NT2/D1 (cell line): ENCODE measurements at regions not wholly inside any gene's neighbourhood (a gene's known extent, or its start where the extent isn't known, plus 50 kb on each side); places are given as distances from the start of the nearest gene placed in this dataset.

Experiments used
- DNase-seq: peaks from one replicate; pipeline ENCODE4 v3.0.0-alpha.2; 2011; ENCODE audit warnings: low read depth, low spot score
- H3K27me3 ChIP-seq: 2 replicates; pipeline ENCODE4 v1.6.0; 2011; ENCODE audit warnings: mild to moderate bottlenecking; ENCODE audit not compliant: insufficient read length, insufficient read depth
- H3K36me3 ChIP-seq: 2 replicates; pipeline ENCODE4 v1.6.1; 2011; ENCODE audit warnings: mild to moderate bottlenecking, low read length, mixed read lengths; ENCODE audit not compliant: insufficient read depth, insufficient read length
- H3K4me1 ChIP-seq: 2 replicates; pipeline ENCODE4 v1.5.1; 2011; ENCODE audit not compliant: insufficient read depth, insufficient read length
- H3K4me3 ChIP-seq: 2 replicates; pipeline ENCODE4 v1.5.1; 2011; ENCODE audit warnings: low read depth; ENCODE audit not compliant: insufficient read length
- H3K9ac ChIP-seq: 2 replicates; pipeline ENCODE4 v1.6.0; 2011; ENCODE audit warnings: low read depth; ENCODE audit not compliant: insufficient read length
- H3K9me3 ChIP-seq: 2 replicates; pipeline ENCODE4 v1.5.1; 2011; ENCODE audit warnings: mild to moderate bottlenecking, low read length; ENCODE audit not compliant: insufficient read depth
- SUZ12 ChIP-seq: IDR thresholded peaks from 2 replicates; pipeline ENCODE4 v1.6.1; 2011; ENCODE audit not compliant: insufficient read length, insufficient read depth; ENCODE audit errors: extremely low read depth
- YY1 ChIP-seq: IDR thresholded peaks from 2 replicates; pipeline ENCODE4 v1.6.1; 2011; ENCODE audit not compliant: insufficient read length, insufficient read depth
- ZNF274 ChIP-seq: IDR thresholded peaks from 2 replicates; pipeline ENCODE4 v1.6.1; 2011; ENCODE audit warnings: mild to moderate bottlenecking, low read depth, low read length

DNA sequence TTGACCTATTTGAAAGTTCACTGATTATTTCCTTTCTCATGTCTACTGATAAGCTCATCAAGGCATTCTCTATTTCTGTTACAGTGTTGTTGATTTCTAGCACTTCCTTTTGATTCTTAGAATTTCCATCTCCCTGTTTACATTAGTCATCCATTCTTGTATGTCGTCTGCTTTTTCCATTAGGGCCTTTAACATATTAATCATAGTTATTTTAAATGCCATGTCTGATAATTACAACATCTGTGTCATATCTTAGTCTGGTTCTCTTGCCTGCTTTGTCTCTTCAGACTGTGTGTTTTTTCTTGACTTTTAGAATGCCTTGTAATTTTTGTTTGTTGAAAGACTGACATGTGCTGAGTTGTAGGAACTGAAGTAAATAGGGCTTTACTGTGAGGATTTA is 602.1 kb downstream of the SOX6 start:
- Histone ChIP-seq H3K4me3 (no peak overlapping the region), H3K27me3 (no peaks in the 10 kb centered on the region), H3K4me1 (no peaks in the 10 kb centered on the region), H3K9me3 (no peaks in the 10 kb centered on the region), H3K36me3 (no peaks in the 10 kb centered on the region), H3K9ac (no peak overlapping the region)
- no peak for TF ChIP-seq YY1
- no peak for TF ChIP-seq SUZ12
- TF ChIP-seq ZNF274, result no peak
- no peak for DNase-seq

DNA sequence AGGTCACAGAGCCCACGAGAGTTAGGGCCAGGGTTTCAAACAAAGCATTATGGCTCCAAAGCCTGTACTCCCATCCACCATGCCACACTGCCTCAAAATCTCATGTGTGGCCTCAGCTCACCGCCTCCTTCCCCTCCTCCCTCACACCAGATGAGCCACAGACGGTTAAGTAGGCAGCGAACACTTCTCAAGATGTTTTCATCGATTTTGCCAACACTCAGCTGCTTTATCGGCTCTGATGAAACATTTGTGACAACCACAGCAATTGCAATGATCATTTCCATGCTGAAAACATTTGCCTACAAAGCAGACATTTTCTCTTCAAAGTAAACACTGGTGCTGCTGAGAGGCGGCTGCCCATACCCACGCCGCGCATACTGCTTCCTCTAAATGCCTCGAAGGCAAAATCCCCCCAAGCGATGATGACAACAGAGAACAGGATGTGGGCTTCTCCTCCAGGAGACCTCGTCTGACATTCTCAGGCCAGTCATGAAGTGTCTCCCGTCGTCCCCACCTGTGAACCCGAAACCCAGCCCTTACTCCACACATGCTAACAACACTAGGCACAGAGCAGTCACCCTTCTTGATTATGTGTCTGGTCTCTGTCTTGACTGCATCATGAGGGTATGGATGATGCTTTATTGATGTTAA is 599.2 kb downstream of the SOX6 start:
- no peaks in the 10 kb centered on the region for H3K27me3 ChIP-seq
- H3K4me3 ChIP-seq, result no peak overlapping the region
- H3K36me3 ChIP-seq, result no peaks in the 10 kb centered on the region
- H3K4me1 ChIP-seq, result no peaks in the 10 kb centered on the region
- TF ChIP-seq SUZ12 (no peak), ZNF274 (no peak), YY1 (no peak)
- H3K9ac ChIP-seq, result no peak overlapping the region
- H3K9me3 ChIP-seq, result no peaks in the 10 kb centered on the region
- no peak for DNase-seq

DNA sequence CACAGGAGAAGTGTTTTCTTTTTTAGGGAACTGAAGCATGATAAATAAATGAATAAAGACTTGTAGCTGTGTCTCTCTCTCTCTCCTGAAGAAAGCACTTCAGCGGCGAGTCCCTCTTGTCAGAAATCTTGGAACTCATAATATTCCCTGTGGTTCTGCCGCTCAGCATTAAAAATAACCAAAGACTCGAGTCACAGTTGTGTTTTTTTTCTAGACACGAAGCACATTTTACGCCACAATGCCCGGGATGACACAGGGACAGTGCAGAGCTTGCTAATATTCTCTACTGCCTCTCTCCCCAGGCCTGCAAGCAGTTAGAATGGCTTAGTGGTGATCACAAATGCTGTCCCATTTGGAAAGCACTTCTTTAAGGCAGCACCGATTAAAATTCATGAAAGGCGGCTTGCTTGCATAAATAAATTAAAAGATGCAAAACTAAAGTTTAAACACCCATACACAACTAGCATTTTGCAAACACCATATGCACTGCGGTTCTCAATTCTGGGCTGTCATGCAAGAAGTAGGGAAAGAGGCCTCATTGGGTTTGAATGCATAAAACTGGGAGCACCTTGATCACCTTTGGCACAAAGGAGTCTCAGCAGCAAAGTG is 597.4 kb downstream of the SOX6 start:
- Histone ChIP-seq H3K9ac (no peak overlapping the region), H3K4me3 (no peak overlapping the region), H3K4me1 (no peaks in the 10 kb centered on the region), H3K36me3 (no peaks in the 10 kb centered on the region), H3K27me3 (no peaks in the 10 kb centered on the region), H3K9me3 (no peaks in the 10 kb centered on the region)
- no peak for TF ChIP-seq YY1
- TF ChIP-seq SUZ12, result no peak
- no peak for TF ChIP-seq ZNF274
- DNase-seq, result no peak

DNA sequence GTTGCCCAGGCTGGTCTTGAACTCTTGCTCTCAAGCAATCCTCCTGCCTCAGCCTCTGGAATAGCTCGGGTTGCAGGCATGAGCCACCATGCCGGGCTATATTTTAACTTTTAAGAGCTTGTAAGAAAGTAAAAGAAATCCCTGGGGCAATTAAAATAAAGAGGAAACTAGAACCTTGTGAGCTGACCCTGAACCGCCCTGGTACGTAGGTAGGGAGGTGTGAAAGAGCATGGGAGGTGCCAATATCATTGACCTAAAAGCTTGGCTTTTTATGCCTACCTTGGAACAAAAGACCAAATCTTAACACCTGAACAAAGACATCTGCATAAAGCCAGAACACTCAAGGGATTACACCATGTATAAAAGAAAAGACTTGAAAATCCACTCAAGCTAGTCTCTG is 595.1 kb downstream of the SOX6 start:
- Histone ChIP-seq H3K4me3 (no peak overlapping the region), H3K27me3 (no peaks in the 10 kb centered on the region), H3K9ac (no peak overlapping the region), H3K9me3 (no peaks in the 10 kb centered on the region), H3K36me3 (no peaks in the 10 kb centered on the region), H3K4me1 (no peaks in the 10 kb centered on the region)
- no peak for DNase-seq
- TF ChIP-seq YY1 (no peak), SUZ12 (no peak), ZNF274 (no peak)

DNA sequence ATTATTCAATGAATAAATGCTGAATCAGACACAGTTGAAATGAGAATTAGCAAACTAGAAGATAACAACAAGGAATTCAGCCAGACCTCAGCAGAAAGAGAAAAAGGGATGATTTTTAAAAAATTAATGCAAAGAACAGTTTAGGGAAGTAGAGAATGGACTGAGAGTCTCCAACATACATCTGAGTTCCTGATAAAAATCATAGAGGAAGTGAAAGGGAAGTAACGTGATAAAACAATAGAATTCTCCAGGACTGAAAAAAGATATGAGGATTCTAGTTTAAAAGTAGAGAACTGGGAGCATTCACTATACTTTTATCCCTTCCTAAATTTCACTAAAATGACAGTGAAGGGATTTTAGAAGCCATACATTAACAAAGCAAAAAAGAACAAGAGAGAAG is 592.0 kb downstream of the SOX6 start:
- Histone ChIP-seq H3K4me1 (no peaks in the 10 kb centered on the region), H3K9me3 (no peaks in the 10 kb centered on the region), H3K27me3 (no peaks in the 10 kb centered on the region), H3K4me3 (no peak overlapping the region), H3K9ac (no peak overlapping the region), H3K36me3 (no peaks in the 10 kb centered on the region)
- TF ChIP-seq SUZ12, result no peak
- no peak for TF ChIP-seq YY1
- TF ChIP-seq ZNF274, result no peak
- no peak for DNase-seq

DNA sequence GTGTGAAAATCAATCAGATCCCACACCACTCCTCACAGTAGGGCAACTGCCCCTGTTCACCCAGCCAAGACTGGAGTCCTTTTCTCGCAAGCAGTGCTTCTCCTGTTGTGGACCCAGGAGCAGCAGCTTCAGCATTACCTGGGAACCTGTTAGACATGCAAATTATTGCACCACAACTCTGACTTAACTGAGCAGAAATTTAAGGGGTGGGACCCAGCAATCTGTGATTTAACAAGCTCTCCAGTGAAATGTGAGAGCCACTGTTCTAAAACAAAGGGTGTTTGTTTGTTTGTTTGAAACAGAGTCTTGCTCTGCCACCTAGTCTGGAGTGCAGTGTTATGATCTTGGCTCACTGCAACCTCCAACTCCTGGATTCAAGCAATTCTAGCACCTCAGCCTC is 591.4 kb downstream of the SOX6 start:
- no peaks in the 10 kb centered on the region for H3K36me3 ChIP-seq
- TF ChIP-seq SUZ12, result no peak
- TF ChIP-seq YY1, result no peak
- no peak for TF ChIP-seq ZNF274
- H3K4me3 ChIP-seq, result no peak overlapping the region

DNA sequence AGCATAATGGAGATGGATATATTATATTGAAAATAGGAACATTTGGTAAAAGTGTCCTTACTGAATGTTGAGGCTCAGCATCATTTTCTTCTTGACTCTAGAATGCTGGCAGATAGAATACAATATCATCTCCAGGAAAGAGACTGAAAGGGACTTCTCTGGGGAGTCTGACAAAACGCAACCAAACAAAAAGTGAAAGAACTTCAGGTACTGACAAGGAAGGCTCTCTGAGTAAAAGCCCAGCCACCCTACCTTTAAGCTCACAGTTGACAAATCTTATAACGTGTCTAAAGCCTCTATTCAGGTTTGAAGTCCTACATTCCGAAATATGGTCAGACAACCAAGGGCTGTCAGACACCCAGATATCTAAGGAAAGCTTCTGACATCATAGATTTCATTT is 590.8 kb downstream of the SOX6 start:
- no peaks in the 10 kb centered on the region for H3K4me1 ChIP-seq
- H3K4me3 ChIP-seq, result no peak overlapping the region
- no peaks in the 10 kb centered on the region for H3K36me3 ChIP-seq
- H3K9ac ChIP-seq, result no peak overlapping the region
- TF ChIP-seq SUZ12, result no peak
- no peak for TF ChIP-seq ZNF274
- TF ChIP-seq YY1, result no peak
- no peak for DNase-seq
- no peaks in the 10 kb centered on the region for H3K27me3 ChIP-seq
- H3K9me3 ChIP-seq, result no peaks in the 10 kb centered on the region

More for the DNA sequence above, 591.4 kb downstream of the SOX6 start:
- no peak overlapping the region for H3K9ac ChIP-seq
- H3K4me1 ChIP-seq, result no peaks in the 10 kb centered on the region
- no peak for DNase-seq
- H3K27me3 ChIP-seq, result no peaks in the 10 kb centered on the region
- H3K9me3 ChIP-seq, result no peaks in the 10 kb centered on the region

DNA sequence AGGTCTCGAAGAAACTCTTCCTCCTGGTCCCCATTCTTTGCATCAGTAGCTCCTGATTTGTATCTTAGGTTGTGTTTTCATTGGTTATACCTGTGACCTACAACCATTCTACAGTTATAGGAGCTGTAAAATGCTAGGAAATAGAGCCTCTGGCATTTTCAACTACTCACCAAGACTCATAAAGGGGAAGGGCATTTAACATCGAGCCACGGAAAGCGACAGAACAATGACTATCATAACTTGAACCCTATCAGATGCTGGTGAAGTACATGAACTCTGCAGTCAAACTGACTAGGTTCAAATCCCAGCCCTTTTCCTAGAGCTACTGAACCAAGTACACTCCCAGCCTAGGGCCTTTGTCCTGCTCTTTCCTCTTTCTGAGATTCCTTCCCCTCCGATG is 588.0 kb downstream of the SOX6 start:
- no peak overlapping the region for H3K4me3 ChIP-seq
- TF ChIP-seq SUZ12 (no peak), ZNF274 (no peak), YY1 (no peak)
- no peaks in the 10 kb centered on the region for H3K36me3 ChIP-seq
- no peaks in the 10 kb centered on the region for H3K9me3 ChIP-seq
- H3K27me3 ChIP-seq, result no peaks in the 10 kb centered on the region
- no peak overlapping the region for H3K9ac ChIP-seq
- DNase-seq, result no peak
- H3K4me1 ChIP-seq, result no peaks in the 10 kb centered on the region
